Caco-2 (cell line): ENCODE measurements at regions not wholly inside any gene's neighbourhood (a gene's known extent, or its start where the extent isn't known, plus 50 kb on each side); places are given as distances from the start of the nearest gene placed in this dataset.

Source experiments
- BruUV-seq: library from RNA; stranded (reverse); fragments of 400-500 nt; replicated peaks from 2 replicates; lab custom pipeline; 2021; lab: Mats Ljungman, UMichigan
- CTCF ChIA-PET: fragments of 300-600 bp; sonication (Branson Sonifier 250); formaldehyde crosslinking; loops from one replicate; lab custom pipeline; 2022; ENCODE audit warnings: antibody characterized with exemption; lab: Charles Lee
- POLR2A ChIA-PET: fragments of 300-600 bp; sonication (Branson Sonifier 250); formaldehyde crosslinking; loops from one replicate; lab custom pipeline; 2022; ENCODE audit warnings: antibody characterized with exemption; lab: Charles Lee
- DNase-seq, 2 experiments: peaks; one replicate each; pipeline versions ENCODE4 v3.0.0 to v3.0.0-alpha.2; 2020 to 2022
- H3K27me3 ChIP-seq: replicated peaks from 2 replicates; pipeline ENCODE4 v1.6.0; 2011; ENCODE audit warnings: low read length; ENCODE audit not compliant: control insufficient read depth, insufficient read depth
- H3K36me3 ChIP-seq: 2 replicates; pipeline ENCODE4 v1.5.1; 2011; ENCODE audit warnings: low read length; ENCODE audit not compliant: control insufficient read depth, insufficient read depth
- H3K4me1 ChIP-seq: fragments of 250-450 bp; sonication (Bioruptor Pico); 2 replicates; pipeline ENCODE4 v1.5.1; 2020; ENCODE audit warnings: mild to moderate bottlenecking
- H3K4me3 ChIP-seq: 2 replicates; pipeline ENCODE4 v1.5.1; 2011; ENCODE audit warnings: low read depth, mild to moderate bottlenecking, control low read depth, low read length
- H3K9me3 ChIP-seq: fragments of 250-450 bp; sonication (Bioruptor Pico); 2 replicates; pipeline ENCODE4 v1.5.1; 2020; ENCODE audit warnings: mild to moderate bottlenecking, moderate library complexity
- H3K27ac Mint-ChIP-seq: one replicate; pipeline ENCODE4 v1.8.0; 2022; ENCODE audit warnings: mixed read lengths; ENCODE audit not compliant: unreplicated experiment
- H3K27me3 Mint-ChIP-seq: one replicate; pipeline ENCODE4 v1.8.0; 2022; ENCODE audit warnings: mixed read lengths; ENCODE audit not compliant: insufficient read depth, unreplicated experiment
- H3K36me3 Mint-ChIP-seq: one replicate; pipeline ENCODE4 v1.8.0; 2022; ENCODE audit warnings: mild to moderate bottlenecking, mixed read lengths; ENCODE audit not compliant: insufficient read depth, unreplicated experiment
- H3K4me1 Mint-ChIP-seq: one replicate; pipeline ENCODE4 v1.8.0; 2022; ENCODE audit warnings: low read depth, mixed read lengths; ENCODE audit not compliant: unreplicated experiment
- H3K4me3 Mint-ChIP-seq: one replicate; pipeline ENCODE4 v1.8.0; 2022; ENCODE audit warnings: mild to moderate bottlenecking, moderate library complexity, mixed read lengths; ENCODE audit not compliant: unreplicated experiment
- H3K9me3 Mint-ChIP-seq: one replicate; pipeline ENCODE4 v1.8.0; 2022; ENCODE audit warnings: mixed read lengths; ENCODE audit not compliant: unreplicated experiment
- intact Hi-C: fragments of 100-400 bp; cut with micrococcal nuclease; formaldehyde crosslinking; loops from one replicate; pipeline ENCODE4 v1.10.0; 2022; ENCODE audit not compliant: unreplicated experiment
- TF ChIP-seq, protein P1 (sequence below), 2 experiments: fragments of 200-600 bp in 1 of 2; IDR thresholded peaks; 1 replicate in 1 of 2; 2 replicates in 1 of 2; pipeline versions ENCODE4 v1.5.1 to v1.8.0; 2011 to 2022; ENCODE audit warnings: antibody characterized with exemption in 1 of 2, control low read depth in 1 of 2, inconsistent platforms in 1 of 2, low read depth in 1 of 2, low read length in 1 of 2, mild to moderate bottlenecking in 1 of 2, moderate library complexity in 1 of 2; ENCODE audit not compliant: insufficient read depth in 1 of 2, severe bottlenecking in 1 of 2, unreplicated experiment in 1 of 2

- no peaks in the 10 kb centered on the region for H3K27me3 Mint-ChIP-seq
- Histone ChIP-seq H3K4me3 (no peak overlapping the region), H3K4me1 (peaks cover 19% of the 10 kb centered on the region), H3K36me3 (no peaks in the 10 kb centered on the region), H3K9me3 (no peaks in the 10 kb centered on the region), H3K27me3 (no peaks in the 10 kb centered on the region)
- H3K9me3 Mint-ChIP-seq, result no peaks in the 10 kb centered on the region
- H3K27ac Mint-ChIP-seq, result no peak overlapping the region
- H3K4me1 Mint-ChIP-seq, result peaks cover 7% of the 10 kb centered on the region
- ChIA-PET CTCF (no interaction called here), POLR2A (no interaction called here)
- BruUV-seq, result no TSS peak
- TF ChIP-seq, protein P1, sequence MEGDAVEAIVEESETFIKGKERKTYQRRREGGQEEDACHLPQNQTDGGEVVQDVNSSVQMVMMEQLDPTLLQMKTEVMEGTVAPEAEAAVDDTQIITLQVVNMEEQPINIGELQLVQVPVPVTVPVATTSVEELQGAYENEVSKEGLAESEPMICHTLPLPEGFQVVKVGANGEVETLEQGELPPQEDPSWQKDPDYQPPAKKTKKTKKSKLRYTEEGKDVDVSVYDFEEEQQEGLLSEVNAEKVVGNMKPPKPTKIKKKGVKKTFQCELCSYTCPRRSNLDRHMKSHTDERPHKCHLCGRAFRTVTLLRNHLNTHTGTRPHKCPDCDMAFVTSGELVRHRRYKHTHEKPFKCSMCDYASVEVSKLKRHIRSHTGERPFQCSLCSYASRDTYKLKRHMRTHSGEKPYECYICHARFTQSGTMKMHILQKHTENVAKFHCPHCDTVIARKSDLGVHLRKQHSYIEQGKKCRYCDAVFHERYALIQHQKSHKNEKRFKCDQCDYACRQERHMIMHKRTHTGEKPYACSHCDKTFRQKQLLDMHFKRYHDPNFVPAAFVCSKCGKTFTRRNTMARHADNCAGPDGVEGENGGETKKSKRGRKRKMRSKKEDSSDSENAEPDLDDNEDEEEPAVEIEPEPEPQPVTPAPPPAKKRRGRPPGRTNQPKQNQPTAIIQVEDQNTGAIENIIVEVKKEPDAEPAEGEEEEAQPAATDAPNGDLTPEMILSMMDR (IDR thresholded peaks at IDR 0.05; ENCODE audit: insufficient read depth in 1 of 2, low read depth in 1 of 2, low read length in 1 of 2, severe bottlenecking in 1 of 2, unreplicated experiment in 1 of 2), result no peak
- intact Hi-C loops, result no loop called here
- no peak overlapping the region for H3K4me3 Mint-ChIP-seq
- no peaks in the 10 kb centered on the region for H3K36me3 Mint-ChIP-seq
- no peak for DNase-seq
Observed at GRCh38 chr13:77386046-77386445, 59.2 kb upstream of the MYCBP2 start.

- H3K4me1 Mint-ChIP-seq, result peaks cover 7% of the 10 kb centered on the region
- no peak overlapping the region for H3K4me3 ChIP-seq
- peaks cover 19% of the 10 kb centered on the region for H3K4me1 ChIP-seq
- H3K36me3 Mint-ChIP-seq, result no peaks in the 10 kb centered on the region
- POLR2A ChIA-PET, result no interaction called here
- H3K36me3 ChIP-seq, result no peaks in the 10 kb centered on the region
- no peaks in the 10 kb centered on the region for H3K9me3 ChIP-seq
- BruUV-seq, result no TSS peak
- no peak overlapping the region for H3K27ac Mint-ChIP-seq
- no peak for DNase-seq
- H3K9me3 Mint-ChIP-seq, result no peaks in the 10 kb centered on the region
- intact Hi-C loops, result no loop called here
- no peaks in the 10 kb centered on the region for H3K27me3 Mint-ChIP-seq
- CTCF ChIA-PET, result no interaction called here
- no peak overlapping the region for H3K4me3 Mint-ChIP-seq
- TF ChIP-seq, protein P1 (IDR thresholded peaks at IDR 0.05; ENCODE audit: insufficient read depth in 1 of 2, low read depth in 1 of 2, low read length in 1 of 2, severe bottlenecking in 1 of 2, unreplicated experiment in 1 of 2), result no peak
- H3K27me3 ChIP-seq, result no peaks in the 10 kb centered on the region
Observed at GRCh38 chr13:77384999-77385398, 58.1 kb upstream of the MYCBP2 start.

GRCh38 chr13:77383097-77383496 is 56.2 kb upstream of the MYCBP2 start:
- no peak overlapping the region for H3K4me3 Mint-ChIP-seq
- no peak for DNase-seq
- no peak overlapping the region for H3K27ac Mint-ChIP-seq
- Histone ChIP-seq H3K4me1 (peaks cover 19% of the 10 kb centered on the region), H3K4me3 (no peak overlapping the region), H3K36me3 (no peaks in the 10 kb centered on the region), H3K27me3 (no peaks in the 10 kb centered on the region), H3K9me3 (no peaks in the 10 kb centered on the region)
- H3K9me3 Mint-ChIP-seq, result no peaks in the 10 kb centered on the region
- H3K36me3 Mint-ChIP-seq, result no peaks in the 10 kb centered on the region
- H3K4me1 Mint-ChIP-seq, result peaks cover 7% of the 10 kb centered on the region
- no peaks in the 10 kb centered on the region for H3K27me3 Mint-ChIP-seq
- TF ChIP-seq, protein P1 (IDR thresholded peaks at IDR 0.05; ENCODE audit: insufficient read depth in 1 of 2, low read depth in 1 of 2, low read length in 1 of 2, severe bottlenecking in 1 of 2, unreplicated experiment in 1 of 2), result no peak
- ChIA-PET POLR2A (no interaction called here), CTCF (no interaction called here)
- no TSS peak for BruUV-seq
- intact Hi-C loops, result no loop called here
